ENCODE measurements at regions not wholly inside any gene's neighbourhood (a gene's known extent, or its start where the extent isn't known, plus 50 kb on each side); places are given as distances from the start of the nearest gene placed in this dataset.

- TF ChIP-seq POLR2A (IDR thresholded peaks at IDR 0.05; ENCODE audit: low read depth, low read length) (no peak), POLR2AphosphoS5 (IDR thresholded peaks at IDR 0.05; ENCODE audit: low read depth, low read length) (no peak), TAF1 (IDR thresholded peaks at IDR 0.05; ENCODE audit: borderline replicate concordance, low read depth, low read length) (no peak)
Observed at GRCh38 chr1:173268261-173268660, 61.1 kb upstream of the TNFSF4 start.

Data from GM12892 (cell line).